Epithelial cell of esophagus (primary cell): ENCODE measurements at regions not wholly inside any gene's neighbourhood (a gene's known extent, or its start where the extent isn't known, plus 50 kb on each side); places are given as distances from the start of the nearest gene placed in this dataset.

ENCODE experiments used
- DNase-seq: peaks from one replicate; pipeline ENCODE4 v3.0.0; 2010; ENCODE audit warnings: low read depth
- H3K4me3 ChIP-seq: 2 replicates; pipeline ENCODE4 v1.5.1; 2011; ENCODE audit warnings: mild to moderate bottlenecking, low read length, control low read depth
- TF ChIP-seq, protein P1 (sequence below): IDR thresholded peaks from 2 replicates; pipeline ENCODE4 v1.5.1; 2011; ENCODE audit warnings: low read depth, mild to moderate bottlenecking, low read length, control low read depth, inconsistent platforms; ENCODE audit not compliant: insufficient read depth; ENCODE audit errors: missing control alignments

DNA sequence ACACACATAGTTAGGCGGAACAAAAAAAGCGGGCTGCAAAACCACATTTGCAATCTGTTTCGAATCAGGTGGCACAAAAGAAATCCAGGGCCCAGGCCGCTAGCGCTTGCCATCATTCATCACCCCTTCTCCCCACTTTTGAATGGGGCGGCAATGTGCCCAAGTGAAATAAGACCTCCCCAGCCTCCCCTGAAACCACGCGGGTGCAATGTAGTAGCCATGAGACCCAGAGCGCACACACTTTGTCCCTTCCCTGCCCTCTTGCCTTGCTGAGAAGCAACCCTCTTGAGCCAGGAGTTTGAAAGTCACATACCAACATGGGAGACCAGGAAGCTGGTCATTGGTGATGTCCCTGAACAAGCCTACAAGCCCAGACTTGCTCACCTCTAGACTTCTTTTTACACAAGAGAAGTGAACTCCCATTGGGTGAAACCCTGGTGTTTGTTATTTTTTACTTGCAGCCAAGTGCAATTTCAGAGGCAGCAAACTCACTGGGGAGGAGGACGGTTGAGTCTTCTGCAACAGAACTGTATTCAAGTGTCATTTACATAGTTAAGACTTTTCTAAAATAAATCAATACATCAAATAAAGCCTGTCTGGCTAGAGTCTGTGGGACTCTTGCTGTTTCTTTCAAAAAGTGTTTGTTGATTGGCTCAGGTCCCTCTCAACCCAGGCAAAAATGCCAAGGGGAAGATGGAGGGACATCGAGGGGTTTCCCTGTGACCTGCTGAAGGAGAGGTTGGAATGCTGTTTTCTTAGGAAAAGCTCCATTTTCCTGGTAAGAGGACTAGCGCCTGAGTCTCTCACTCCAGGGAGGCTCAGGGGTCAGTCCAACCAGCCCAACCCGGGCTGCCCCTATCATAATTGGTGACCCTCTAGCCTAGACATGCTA lies 138.1 kb upstream of the PTPN1 start:
- DNase-seq, result peak; percentile 77
- TF ChIP-seq, protein P1, sequence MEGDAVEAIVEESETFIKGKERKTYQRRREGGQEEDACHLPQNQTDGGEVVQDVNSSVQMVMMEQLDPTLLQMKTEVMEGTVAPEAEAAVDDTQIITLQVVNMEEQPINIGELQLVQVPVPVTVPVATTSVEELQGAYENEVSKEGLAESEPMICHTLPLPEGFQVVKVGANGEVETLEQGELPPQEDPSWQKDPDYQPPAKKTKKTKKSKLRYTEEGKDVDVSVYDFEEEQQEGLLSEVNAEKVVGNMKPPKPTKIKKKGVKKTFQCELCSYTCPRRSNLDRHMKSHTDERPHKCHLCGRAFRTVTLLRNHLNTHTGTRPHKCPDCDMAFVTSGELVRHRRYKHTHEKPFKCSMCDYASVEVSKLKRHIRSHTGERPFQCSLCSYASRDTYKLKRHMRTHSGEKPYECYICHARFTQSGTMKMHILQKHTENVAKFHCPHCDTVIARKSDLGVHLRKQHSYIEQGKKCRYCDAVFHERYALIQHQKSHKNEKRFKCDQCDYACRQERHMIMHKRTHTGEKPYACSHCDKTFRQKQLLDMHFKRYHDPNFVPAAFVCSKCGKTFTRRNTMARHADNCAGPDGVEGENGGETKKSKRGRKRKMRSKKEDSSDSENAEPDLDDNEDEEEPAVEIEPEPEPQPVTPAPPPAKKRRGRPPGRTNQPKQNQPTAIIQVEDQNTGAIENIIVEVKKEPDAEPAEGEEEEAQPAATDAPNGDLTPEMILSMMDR, result no peak
- H3K4me3 ChIP-seq, result no peak overlapping the region

DNA sequence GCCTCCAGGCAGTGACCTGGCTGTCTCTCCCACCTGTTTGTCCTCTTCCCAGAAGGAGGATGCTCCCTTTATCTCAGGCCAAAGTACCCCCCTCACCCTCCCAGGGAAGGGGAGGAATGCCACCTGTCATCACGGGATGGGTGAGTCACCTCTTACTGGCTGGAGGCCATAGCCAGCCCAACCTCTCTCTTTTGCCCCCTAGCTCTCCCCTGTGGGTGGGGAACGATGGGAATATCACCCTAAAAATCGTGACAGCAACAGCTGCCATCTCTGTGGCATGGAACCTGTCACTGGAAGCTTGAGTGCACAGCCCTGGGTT lies 137.5 kb upstream of the PTPN1 start:
- no peak overlapping the region for H3K4me3 ChIP-seq
- peak; percentile 42 for DNase-seq
- TF ChIP-seq, protein P1, result no peak

GRCh38 chr20:50373674-50374286 lies 136.4 kb upstream of the PTPN1 start:
- no peak overlapping the region for H3K4me3 ChIP-seq
- TF ChIP-seq, protein P1, result no peak
- DNase-seq, result peak; percentile 44

DNA sequence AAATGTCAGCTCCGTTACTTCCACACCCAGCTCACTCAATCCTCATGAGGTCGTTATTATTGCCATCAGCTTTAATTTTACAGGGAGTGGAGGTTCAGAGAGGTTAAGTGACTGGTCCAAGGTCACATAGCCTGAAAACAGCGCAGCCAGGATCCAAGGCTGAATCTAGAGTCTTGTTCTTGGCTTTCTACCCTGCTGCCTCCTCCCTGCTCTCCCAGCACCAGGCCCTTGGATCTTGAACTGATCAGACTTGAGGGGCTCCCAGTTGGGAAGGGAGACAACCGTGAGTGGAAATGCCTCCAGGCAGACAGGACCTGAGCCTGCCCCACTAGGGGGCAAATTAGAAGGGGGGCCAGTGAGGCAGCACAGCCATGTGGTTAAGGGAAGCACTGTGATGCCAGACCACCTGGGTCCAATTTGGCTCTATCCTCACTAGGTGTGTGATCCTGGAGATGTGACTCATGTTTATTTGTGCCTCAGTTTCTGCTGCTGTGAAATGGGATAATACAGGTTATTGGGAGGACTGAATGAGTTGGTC lies 135.6 kb upstream of the PTPN1 start:
- H3K4me3 ChIP-seq, result no peak overlapping the region
- DNase-seq, result no peak
- TF ChIP-seq, protein P1, result no peak

GRCh38 chr20:50376179-50376887 lies 133.8 kb upstream of the PTPN1 start:
- TF ChIP-seq, protein P1, result no peak
- H3K4me3 ChIP-seq, result no peak overlapping the region
- peak; percentile 43 for DNase-seq

DNA sequence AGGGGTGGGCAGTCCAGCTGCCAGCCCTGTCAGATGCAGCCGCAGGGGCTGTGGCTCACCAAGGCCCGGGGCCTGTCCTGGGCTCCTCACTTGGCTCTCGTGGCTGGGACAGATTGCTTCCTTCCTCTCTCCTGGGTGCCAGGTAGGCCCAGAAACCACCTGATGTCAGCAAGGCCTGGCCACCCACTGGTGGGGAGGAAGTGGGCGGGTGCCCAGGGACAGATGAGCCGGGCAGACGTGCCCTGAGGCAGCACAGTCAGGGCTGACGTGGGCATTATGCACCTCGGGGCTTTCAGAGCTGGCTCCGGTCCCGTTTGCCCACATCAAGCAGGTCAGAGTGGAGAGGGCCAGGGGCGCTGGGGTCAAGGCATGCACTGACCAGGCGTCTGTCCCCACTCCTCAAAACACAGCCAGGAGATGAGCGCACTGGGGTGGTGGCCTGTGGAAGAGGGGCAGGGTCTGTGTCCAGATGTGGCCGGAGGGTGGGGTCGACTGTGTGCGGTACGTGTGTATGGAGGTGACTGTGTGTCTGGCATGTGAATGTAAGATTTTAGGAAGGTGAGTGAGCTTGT lies 133.2 kb upstream of the PTPN1 start:
- peak; percentile 60 for DNase-seq
- TF ChIP-seq, protein P1, result no peak
- no peak overlapping the region for H3K4me3 ChIP-seq
